MCF 10A (cell line): ENCODE measurements at regions not wholly inside any gene's neighbourhood (a gene's known extent, or its start where the extent isn't known, plus 50 kb on each side); places are given as distances from the start of the nearest gene placed in this dataset.

Experiments used
- BruUV-seq: library from RNA; stranded (reverse); fragments of 400-500 nt; replicated peaks from 2 replicates; lab custom pipeline; 2021; lab: Mats Ljungman, UMichigan
- CTCF ChIA-PET: fragments of 300-600 bp; sonication (Branson Sonifier 250); formaldehyde crosslinking; extraction: SDS; loops from one replicate; lab custom pipeline; 2021; ENCODE audit warnings: antibody characterized with exemption, inconsistent platforms; lab: Yijun Ruan, JAX
- POLR2A ChIA-PET: fragments of 300-600, 350-650 bp; sonication (Branson Sonifier 250); formaldehyde crosslinking; extraction: SDS; loops from one replicate; lab custom pipeline; 2020; ENCODE audit warnings: antibody characterized with exemption, inconsistent platforms; lab: Yijun Ruan, JAX
- DNase-seq: peaks from one replicate; pipeline ENCODE4 v3.0.0-alpha.2; 2018; ENCODE audit not compliant: unreplicated experiment
- H3K27ac Mint-ChIP-seq: one replicate; pipeline ENCODE4 v1.8.0; 2022; ENCODE audit warnings: mild to moderate bottlenecking, low read depth, mixed read lengths; ENCODE audit not compliant: unreplicated experiment
- H3K27me3 Mint-ChIP-seq: one replicate; pipeline ENCODE4 v1.8.0; 2022; ENCODE audit warnings: mixed read lengths; ENCODE audit not compliant: insufficient read depth, unreplicated experiment
- H3K36me3 Mint-ChIP-seq: one replicate; pipeline ENCODE4 v1.8.0; 2022; ENCODE audit warnings: mild to moderate bottlenecking, moderate library complexity, mixed read lengths; ENCODE audit not compliant: insufficient read depth, unreplicated experiment
- H3K4me1 Mint-ChIP-seq: one replicate; pipeline ENCODE4 v1.8.0; 2022; ENCODE audit warnings: mixed read lengths; ENCODE audit not compliant: insufficient read depth, unreplicated experiment
- H3K4me3 Mint-ChIP-seq: one replicate; pipeline ENCODE4 v1.8.0; 2022; ENCODE audit warnings: mild to moderate bottlenecking, moderate library complexity, mixed read lengths; ENCODE audit not compliant: unreplicated experiment
- H3K9me3 Mint-ChIP-seq: one replicate; pipeline ENCODE4 v1.8.0; 2022; ENCODE audit warnings: mixed read lengths; ENCODE audit not compliant: unreplicated experiment
- CTCF ChIP-seq: fragments of 200-600 bp; IDR thresholded peaks from one replicate; pipeline ENCODE4 v1.8.0; 2022; ENCODE audit warnings: antibody characterized with exemption, mild to moderate bottlenecking; ENCODE audit not compliant: unreplicated experiment
- intact Hi-C: fragments of 100-400 bp; cut with micrococcal nuclease; formaldehyde crosslinking; loops from 2 replicates; pipeline ENCODE4 v1.14.1; 2022

- Mint-ChIP-seq H3K4me3 (no peak overlapping the region), H3K4me1 (no peaks in the 10 kb centered on the region), H3K9me3 (peaks cover 7% of the 10 kb centered on the region), H3K27me3 (no peaks in the 10 kb centered on the region), H3K27ac (no peak overlapping the region), H3K36me3 (no peaks in the 10 kb centered on the region)
- no peak for TF ChIP-seq CTCF
- intact Hi-C loops = no loop called here
- CTCF ChIA-PET = interaction anchor here (0.6 to 0.7 kb wide), 2 partner anchors 12 to 535 kb away, joined by 3 read pairs; no protein-coding TSS in a partner anchor
- POLR2A ChIA-PET = no interaction called here
- BruUV-seq = no TSS peak
- DNase-seq = no peak
Observed at GRCh38 chr3:80050826-80051601, 283.2 kb upstream of the ROBO1 start.

DNA sequence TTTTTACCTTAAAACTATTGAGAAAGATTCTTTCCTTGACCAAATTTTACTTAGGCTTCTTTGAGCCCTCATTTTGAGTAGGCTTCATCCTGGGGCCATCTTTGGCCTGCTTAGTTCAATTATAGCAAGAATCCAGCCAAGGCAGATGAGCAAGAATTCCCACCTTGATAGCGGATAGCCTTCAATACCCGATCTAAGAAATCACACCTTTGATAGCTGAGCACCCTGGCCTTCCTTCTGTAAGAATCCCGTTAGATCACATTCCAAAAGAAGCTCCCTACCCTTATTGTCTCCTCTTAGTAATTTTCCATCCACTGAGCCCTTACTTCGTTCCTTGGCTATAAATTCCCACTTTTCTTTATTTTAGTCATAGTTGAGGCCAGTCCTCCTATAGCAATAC lies 275.4 kb upstream of the ROBO1 start:
- CTCF ChIA-PET = no interaction called here
- no peaks in the 10 kb centered on the region for H3K36me3 Mint-ChIP-seq
- BruUV-seq = no TSS peak

GRCh38 chr3:80040067-80040466 lies 272.3 kb upstream of the ROBO1 start:
- no peak for TF ChIP-seq CTCF
- Mint-ChIP-seq H3K36me3 (no peaks in the 10 kb centered on the region), H3K4me3 (no peak overlapping the region), H3K9me3 (no peaks in the 10 kb centered on the region), H3K27me3 (no peaks in the 10 kb centered on the region), H3K4me1 (no peaks in the 10 kb centered on the region), H3K27ac (no peak overlapping the region)
- ChIA-PET POLR2A (no interaction called here), CTCF (no interaction called here)
- DNase-seq = no peak
- intact Hi-C loops = no loop called here
- no TSS peak for BruUV-seq

More for the DNA sequence above, 275.4 kb upstream of the ROBO1 start:
- intact Hi-C loops = no loop called here
- no peaks in the 10 kb centered on the region for H3K4me1 Mint-ChIP-seq
- H3K4me3 Mint-ChIP-seq = no peak overlapping the region
- no peak overlapping the region for H3K27ac Mint-ChIP-seq
- no peak for DNase-seq
- H3K27me3 Mint-ChIP-seq = no peaks in the 10 kb centered on the region
- POLR2A ChIA-PET = no interaction called here
- H3K9me3 Mint-ChIP-seq = no peaks in the 10 kb centered on the region
- TF ChIP-seq CTCF = no peak

GRCh38 chr3:80036176-80036575 lies 268.4 kb upstream of the ROBO1 start:
- DNase-seq = no peak
- Mint-ChIP-seq H3K27ac (no peak overlapping the region), H3K36me3 (no peaks in the 10 kb centered on the region), H3K4me1 (no peaks in the 10 kb centered on the region), H3K27me3 (no peaks in the 10 kb centered on the region), H3K4me3 (no peak overlapping the region), H3K9me3 (no peaks in the 10 kb centered on the region)
- POLR2A ChIA-PET = no interaction called here
- BruUV-seq = no TSS peak
- CTCF ChIA-PET = interaction anchor here (0.5 kb wide), 1 partner anchor 640 kb away, joined by 5 read pairs; no protein-coding TSS in a partner anchor
- intact Hi-C loops = no loop called here
- TF ChIP-seq CTCF = no peak
